Upper lobe of left lung (tissue), 4 donors: ENCODE measurements at regions not wholly inside any gene's neighbourhood (a gene's known extent, or its start where the extent isn't known, plus 50 kb on each side); places are given as distances from the start of the nearest gene placed in this dataset.

Source experiments
- EP300 ChIP-seq, 4 donors: sonication (generic); formaldehyde crosslinking; IDR thresholded peaks; one replicate each; pipeline ENCODE4 v1.5.1; 2017; ENCODE audit warnings: antibody characterized with exemption in 4 of 4, control low read depth in 2 of 4
- POLR2A ChIP-seq, 4 donors: fragments of 450-650 bp; IDR thresholded peaks; one replicate each; pipeline ENCODE4 v1.5.1; 2016 to 2017; ENCODE audit warnings: antibody characterized with exemption in 4 of 4, mild to moderate bottlenecking in 2 of 4
- POLR2AphosphoS5 ChIP-seq, 2 donors: sonication (generic); formaldehyde crosslinking; IDR thresholded peaks; one replicate each; pipeline ENCODE4 v1.5.1; 2017; ENCODE audit warnings: antibody characterized with exemption in 2 of 2
- TF ChIP-seq, protein P1 (sequence below), 6 experiments: fragments of 450-650 bp in 4 of 6; fragments of 200-600 bp in 2 of 6; sonication (generic) in 2 of 6; IDR thresholded peaks; one replicate each; pipeline ENCODE4 v1.5.1; 2016 to 2019; ENCODE audit warnings: antibody characterized with exemption in 6 of 6

DNA sequence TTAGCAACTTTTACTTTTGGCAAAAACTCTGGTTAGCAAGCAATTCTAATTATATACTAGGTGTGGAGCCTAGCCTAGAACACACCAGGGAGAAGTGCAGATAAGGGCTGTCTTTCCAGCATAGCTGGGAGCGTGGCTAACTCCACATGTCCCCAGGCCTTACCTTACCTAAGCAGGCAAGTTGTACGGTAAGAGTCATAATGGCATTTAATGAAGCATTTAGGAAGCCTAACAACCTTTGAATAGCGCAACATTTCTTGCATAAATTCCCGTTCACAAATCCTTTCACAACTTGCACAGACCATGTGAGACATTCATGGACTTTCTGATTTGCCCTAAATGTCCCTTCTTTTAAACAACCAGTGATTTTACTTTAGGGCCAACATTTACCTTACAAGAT lies 917.4 kb upstream of the ACO1 start:
- TF ChIP-seq POLR2AphosphoS5 (IDR thresholded peaks at IDR 0.05) (no peak), POLR2A (IDR thresholded peaks at IDR 0.05) (no peak), EP300 (IDR thresholded peaks at IDR 0.05) (no peak)
- TF ChIP-seq, protein P1, sequence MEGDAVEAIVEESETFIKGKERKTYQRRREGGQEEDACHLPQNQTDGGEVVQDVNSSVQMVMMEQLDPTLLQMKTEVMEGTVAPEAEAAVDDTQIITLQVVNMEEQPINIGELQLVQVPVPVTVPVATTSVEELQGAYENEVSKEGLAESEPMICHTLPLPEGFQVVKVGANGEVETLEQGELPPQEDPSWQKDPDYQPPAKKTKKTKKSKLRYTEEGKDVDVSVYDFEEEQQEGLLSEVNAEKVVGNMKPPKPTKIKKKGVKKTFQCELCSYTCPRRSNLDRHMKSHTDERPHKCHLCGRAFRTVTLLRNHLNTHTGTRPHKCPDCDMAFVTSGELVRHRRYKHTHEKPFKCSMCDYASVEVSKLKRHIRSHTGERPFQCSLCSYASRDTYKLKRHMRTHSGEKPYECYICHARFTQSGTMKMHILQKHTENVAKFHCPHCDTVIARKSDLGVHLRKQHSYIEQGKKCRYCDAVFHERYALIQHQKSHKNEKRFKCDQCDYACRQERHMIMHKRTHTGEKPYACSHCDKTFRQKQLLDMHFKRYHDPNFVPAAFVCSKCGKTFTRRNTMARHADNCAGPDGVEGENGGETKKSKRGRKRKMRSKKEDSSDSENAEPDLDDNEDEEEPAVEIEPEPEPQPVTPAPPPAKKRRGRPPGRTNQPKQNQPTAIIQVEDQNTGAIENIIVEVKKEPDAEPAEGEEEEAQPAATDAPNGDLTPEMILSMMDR (IDR thresholded peaks at IDR 0.05), result no peak
